Mesenchymal stem cell (in vitro differentiated cells and primary cell): ENCODE measurements at regions not wholly inside any gene's neighbourhood (a gene's known extent, or its start where the extent isn't known, plus 50 kb on each side); places are given as distances from the start of the nearest gene placed in this dataset.

Source experiments
- DNase-seq: peaks from one replicate; pipeline ENCODE4 v3.0.0-alpha.2; 2013
- H2AFZ ChIP-seq: one replicate; pipeline ENCODE4 v1.6.1; 2013; ENCODE audit warnings: low read depth, mild to moderate bottlenecking, control low read depth, inconsistent platforms, low read length, moderate library complexity
- H2AK5ac ChIP-seq: 2 replicates; pipeline ENCODE4 v1.6.1; 2013; ENCODE audit warnings: low read length, moderate library complexity, mild to moderate bottlenecking, inconsistent platforms; ENCODE audit not compliant: severe bottlenecking
- H2BK120ac ChIP-seq: one replicate; pipeline ENCODE4 v1.6.1; 2013; ENCODE audit warnings: low read depth, mild to moderate bottlenecking, inconsistent platforms, low read length, moderate library complexity
- H2BK12ac ChIP-seq, 2 experiments: one replicate each; pipeline ENCODE4 v1.6.1; 2013; ENCODE audit warnings: inconsistent platforms in 2 of 2, low read length in 2 of 2, mild to moderate bottlenecking in 2 of 2, moderate library complexity in 2 of 2, control low read depth in 1 of 2
- H2BK15ac ChIP-seq: one replicate; pipeline ENCODE4 v1.6.1; 2013; ENCODE audit warnings: mild to moderate bottlenecking, low read depth, inconsistent platforms; ENCODE audit not compliant: poor library complexity, severe bottlenecking
- H2BK5ac ChIP-seq: 2 replicates; pipeline ENCODE4 v1.6.1; 2013; ENCODE audit warnings: low read depth, mild to moderate bottlenecking, low read length, control low read depth, inconsistent platforms; ENCODE audit not compliant: poor library complexity, severe bottlenecking
- H3K14ac ChIP-seq, 2 experiments: one replicate each; pipeline ENCODE4 v1.6.1; 2013; ENCODE audit warnings: inconsistent platforms in 2 of 2, low read length in 2 of 2, control low read depth in 1 of 2, mild to moderate bottlenecking in 1 of 2, moderate library complexity in 1 of 2
- H3K18ac ChIP-seq, 2 experiments: one replicate each; pipeline ENCODE4 v1.6.1; 2013; ENCODE audit warnings: inconsistent platforms in 2 of 2, low read length in 2 of 2, control low read depth in 1 of 2, low read depth in 1 of 2, mild to moderate bottlenecking in 1 of 2
- H3K23ac ChIP-seq, 2 experiments: one replicate each; pipeline ENCODE4 v1.6.1; 2013; ENCODE audit warnings: inconsistent platforms in 2 of 2, low read length in 2 of 2, mild to moderate bottlenecking in 2 of 2, moderate library complexity in 2 of 2, control low read depth in 1 of 2
- H3K27ac ChIP-seq: 2 replicates; pipeline ENCODE4 v1.5.1; 2013; ENCODE audit warnings: mild to moderate bottlenecking, moderate library complexity, low read length, control low read depth, inconsistent platforms; ENCODE audit not compliant: poor library complexity, severe bottlenecking
- H3K27me3 ChIP-seq, 2 experiments: 2 replicates each; pipeline versions ENCODE4 v1.6.1 to v1.7.0; 2013; ENCODE audit warnings: low read length in 2 of 2, mild to moderate bottlenecking in 2 of 2, moderate library complexity in 2 of 2, control low read depth in 1 of 2, inconsistent platforms in 1 of 2; ENCODE audit not compliant: control insufficient read depth in 1 of 2, insufficient read depth in 1 of 2
- H3K36me3 ChIP-seq, 2 experiments: 2 replicates each; pipeline versions ENCODE4 v1.6.1 to v1.7.0; 2013; ENCODE audit warnings: low read length in 2 of 2, control low read depth in 1 of 2, inconsistent platforms in 1 of 2, low read depth in 1 of 2, mild to moderate bottlenecking in 1 of 2; ENCODE audit not compliant: insufficient read depth in 2 of 2, control insufficient read depth in 1 of 2
- H3K4ac ChIP-seq, 2 experiments: one replicate each; pipeline ENCODE4 v1.6.1; 2013; ENCODE audit warnings: inconsistent platforms in 2 of 2, low read length in 2 of 2, mild to moderate bottlenecking in 2 of 2, moderate library complexity in 2 of 2, control low read depth in 1 of 2, low read depth in 1 of 2
- H3K4me1 ChIP-seq: 2 replicates; pipeline ENCODE4 v1.6.1; 2013; ENCODE audit warnings: low read depth, low read length, control low read depth; ENCODE audit not compliant: control insufficient read depth, insufficient read depth
- H3K4me2 ChIP-seq: 2 replicates; pipeline ENCODE4 v1.6.1; 2013; ENCODE audit warnings: low read length, mild to moderate bottlenecking, inconsistent platforms; ENCODE audit not compliant: poor library complexity, severe bottlenecking
- H3K4me3 ChIP-seq, 2 experiments: 2 replicates each; pipeline versions ENCODE4 v1.5.1 to v1.7.0; 2013; ENCODE audit warnings: low read length in 2 of 2, mild to moderate bottlenecking in 2 of 2, control low read depth in 1 of 2, low read depth in 1 of 2; ENCODE audit not compliant: insufficient read depth in 1 of 2
- H3K79me1 ChIP-seq: replicated peaks from 2 replicates; pipeline ENCODE4 v1.6.1; 2013; ENCODE audit warnings: mild to moderate bottlenecking, control low read depth, low read length, inconsistent platforms; ENCODE audit not compliant: poor library complexity, severe bottlenecking
- H3K9ac ChIP-seq: 2 replicates; pipeline ENCODE4 v1.7.0; 2013; ENCODE audit warnings: mild to moderate bottlenecking, low read length, moderate library complexity
- H3K9me3 ChIP-seq: 2 replicates; pipeline ENCODE4 v1.7.0; 2013; ENCODE audit warnings: mild to moderate bottlenecking, low read length; ENCODE audit not compliant: control insufficient read depth
- H4K8ac ChIP-seq: one replicate; pipeline ENCODE4 v1.6.1; 2013; ENCODE audit warnings: inconsistent platforms, mild to moderate bottlenecking, low read length, moderate library complexity
- H4K91ac ChIP-seq: one replicate; pipeline ENCODE4 v1.6.1; 2013; ENCODE audit warnings: mild to moderate bottlenecking, low read length, inconsistent platforms
- WGBS: methylation state at CpG from one replicate; pipeline ENCODE4 v1.1.7; 2013; ENCODE audit warnings: mixed read lengths; 5-methylcytosine and 5-hydroxymethylcytosine counted together

DNA sequence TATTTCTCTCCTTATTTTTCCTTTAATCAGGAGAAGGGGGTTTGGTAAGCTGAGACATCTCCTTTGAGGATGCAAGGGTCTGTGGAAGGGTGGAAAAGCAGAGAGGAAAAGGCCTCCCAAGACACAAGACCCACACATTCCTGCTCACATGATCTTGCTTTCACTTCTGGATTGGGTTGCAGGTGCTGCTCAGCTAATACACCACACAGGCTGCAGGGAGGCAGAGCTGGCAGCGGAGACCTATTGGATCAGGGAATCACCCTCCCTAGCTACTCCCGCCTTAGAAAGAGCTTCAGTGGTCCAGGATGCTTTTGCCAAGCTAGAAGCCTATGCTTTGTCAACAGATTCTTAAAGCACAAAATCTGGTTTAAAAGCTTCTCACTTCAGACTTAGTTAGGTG is 87.6 kb upstream of the IL33 start:
- Histone ChIP-seq H4K8ac (no peak overlapping the region), H3K23ac (no peak overlapping the region)
- 96% methylated on average over 2 of the region's 2 CpGs for whole genome bisulfite sequencing

DNA sequence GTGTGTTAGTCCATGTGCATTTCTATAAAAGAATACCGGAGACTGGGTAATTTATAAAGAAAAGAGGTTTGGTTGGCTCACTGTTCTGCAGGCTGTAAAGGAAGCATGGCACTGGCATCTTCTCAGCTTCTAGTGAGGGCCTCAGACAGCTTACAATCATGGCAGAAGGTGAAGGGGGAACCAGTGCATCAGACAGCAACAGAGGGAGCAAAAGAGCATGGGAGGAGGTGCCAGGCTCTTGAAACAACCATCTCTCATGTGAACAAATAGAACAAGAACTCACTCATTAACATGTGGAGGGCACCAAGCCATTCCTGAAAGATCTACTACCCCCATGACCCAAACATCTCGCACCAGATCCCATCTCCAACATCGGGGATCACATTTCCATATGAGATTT is 89.2 kb upstream of the IL33 start:
- no peak overlapping the region for H3K4me3 ChIP-seq
- H3K4me2 ChIP-seq, result no peak overlapping the region
- no peak overlapping the region for H2BK15ac ChIP-seq
- H3K27ac ChIP-seq, result no peak overlapping the region
- H2BK12ac ChIP-seq, result no peak overlapping the region
- H3K23ac ChIP-seq, result no peak overlapping the region
- 88% methylated on average over 3 of the region's 3 CpGs for WGBS
- H4K8ac ChIP-seq, result no peak overlapping the region
- H3K79me1 ChIP-seq, result no peaks in the 10 kb centered on the region
- H3K4me1 ChIP-seq, result no peaks in the 10 kb centered on the region
- H3K18ac ChIP-seq, result no peak overlapping the region
- no peak overlapping the region for H2AK5ac ChIP-seq
- no peak overlapping the region for H4K91ac ChIP-seq
- no peak overlapping the region for H3K14ac ChIP-seq
- H2BK120ac ChIP-seq, result no peak overlapping the region
- H3K27me3 ChIP-seq, result no peaks in the 10 kb centered on the region
- no peak overlapping the region for H2AFZ ChIP-seq
- H3K36me3 ChIP-seq, result no peaks in the 10 kb centered on the region
- no peak overlapping the region for H3K4ac ChIP-seq
- H3K9ac ChIP-seq, result no peak overlapping the region
- no peak for DNase-seq
- no peaks in the 10 kb centered on the region for H3K9me3 ChIP-seq
- no peak overlapping the region for H2BK5ac ChIP-seq

More for the DNA sequence above, 87.6 kb upstream of the IL33 start:
- H3K27me3 ChIP-seq, result no peaks in the 10 kb centered on the region
- H3K18ac ChIP-seq, result no peak overlapping the region
- no peak overlapping the region for H4K91ac ChIP-seq
- H3K9me3 ChIP-seq, result no peaks in the 10 kb centered on the region
- H3K14ac ChIP-seq, result no peak overlapping the region
- H2BK15ac ChIP-seq, result no peak overlapping the region
- no peak overlapping the region for H2AFZ ChIP-seq
- H3K79me1 ChIP-seq, result no peaks in the 10 kb centered on the region
- no peak overlapping the region for H2AK5ac ChIP-seq
- H3K4ac ChIP-seq, result no peak overlapping the region
- H2BK5ac ChIP-seq, result no peak overlapping the region
- H3K4me1 ChIP-seq, result no peaks in the 10 kb centered on the region
- no peak overlapping the region for H2BK12ac ChIP-seq
- H3K27ac ChIP-seq, result no peak overlapping the region
- no peak overlapping the region for H2BK120ac ChIP-seq
- no peak overlapping the region for H3K9ac ChIP-seq
- no peak overlapping the region for H3K4me2 ChIP-seq
- no peak overlapping the region for H3K4me3 ChIP-seq
- DNase-seq, result no peak
- H3K36me3 ChIP-seq, result no peaks in the 10 kb centered on the region

DNA sequence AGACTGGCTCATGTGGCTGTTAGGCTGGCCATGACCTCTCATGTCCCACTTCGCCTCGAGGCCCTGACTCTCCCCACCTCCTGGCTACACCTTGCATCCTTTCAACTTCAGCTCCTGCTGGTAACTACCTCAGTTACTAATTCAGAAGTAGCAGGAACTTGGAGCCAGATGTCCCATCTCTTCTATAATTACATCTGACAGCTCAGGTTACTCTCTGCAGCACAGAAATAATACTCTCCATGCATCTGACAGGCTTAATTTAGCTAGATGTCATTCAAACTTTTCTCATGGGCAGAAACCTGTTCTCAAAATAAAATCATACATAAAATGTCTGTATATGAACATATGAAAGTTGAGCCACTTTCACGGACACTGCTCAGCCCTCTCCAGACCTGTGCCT is 92.2 kb upstream of the IL33 start:
- Histone ChIP-seq H2BK15ac (no peak overlapping the region), H3K4me3 (no peak overlapping the region), H2BK12ac (no peak overlapping the region), H3K27ac (no peak overlapping the region), H2AK5ac (no peak overlapping the region), H3K4ac (no peak overlapping the region), H2AFZ (no peak overlapping the region), H2BK5ac (no peak overlapping the region), H3K14ac (no peak overlapping the region), H4K8ac (no peak overlapping the region), H3K4me2 (no peak overlapping the region), H4K91ac (no peak overlapping the region), H3K23ac (no peak overlapping the region), H3K9me3 (no peaks in the 10 kb centered on the region), H3K27me3 (no peaks in the 10 kb centered on the region), H2BK120ac (no peak overlapping the region), H3K9ac (no peak overlapping the region), H3K18ac (no peak overlapping the region), H3K36me3 (no peaks in the 10 kb centered on the region), H3K4me1 (no peaks in the 10 kb centered on the region), H3K79me1 (no peaks in the 10 kb centered on the region)
- 65% methylated on average over 3 of the region's 3 CpGs for WGBS
- no peak for DNase-seq

DNA sequence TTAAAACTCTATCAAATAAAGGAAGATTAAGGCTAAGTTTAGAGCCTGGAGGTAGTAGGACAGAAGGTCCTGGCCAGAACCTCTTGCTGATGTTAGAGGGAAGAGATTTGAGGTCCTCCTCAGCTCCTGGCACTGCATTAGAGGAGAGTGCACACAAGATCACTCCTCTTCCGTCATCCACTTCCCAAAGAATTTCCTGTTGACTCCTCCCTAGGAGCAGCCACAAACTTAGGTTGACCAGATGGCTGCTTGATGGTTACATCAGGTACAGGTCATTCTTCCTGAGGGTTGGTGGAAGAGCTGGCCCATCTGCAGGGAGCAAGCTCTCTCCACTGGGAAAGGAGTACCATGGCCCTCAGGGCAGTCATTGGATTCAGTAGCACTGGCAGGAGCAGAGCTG is 93.9 kb upstream of the IL33 start:
- H4K91ac ChIP-seq, result no peak overlapping the region
- H3K27ac ChIP-seq, result no peak overlapping the region
- H3K4ac ChIP-seq, result no peak overlapping the region
- H3K4me3 ChIP-seq, result no peak overlapping the region
- no peaks in the 10 kb centered on the region for H3K4me1 ChIP-seq
- no peak overlapping the region for H3K4me2 ChIP-seq
- H2BK12ac ChIP-seq, result no peak overlapping the region
- H2BK120ac ChIP-seq, result no peak overlapping the region
- H3K14ac ChIP-seq, result no peak overlapping the region
- no peaks in the 10 kb centered on the region for H3K27me3 ChIP-seq
- no peaks in the 10 kb centered on the region for H3K9me3 ChIP-seq
- no peak overlapping the region for H2AK5ac ChIP-seq
- no peaks in the 10 kb centered on the region for H3K79me1 ChIP-seq
- H2BK5ac ChIP-seq, result no peak overlapping the region
- DNase-seq, result no peak
- no peak overlapping the region for H4K8ac ChIP-seq
- H3K36me3 ChIP-seq, result no peaks in the 10 kb centered on the region
- H3K9ac ChIP-seq, result no peak overlapping the region
- H3K18ac ChIP-seq, result no peak overlapping the region
- H2AFZ ChIP-seq, result no peak overlapping the region
- whole genome bisulfite sequencing, result 50% methylated on average over 1 of the region's 1 CpG
- H2BK15ac ChIP-seq, result no peak overlapping the region
- no peak overlapping the region for H3K23ac ChIP-seq
